Thyroid gland (tissue), 4 donors: ENCODE measurements at regions not wholly inside any gene's neighbourhood (a gene's known extent, or its start where the extent isn't known, plus 50 kb on each side); places are given as distances from the start of the nearest gene placed in this dataset.
"Not testable (repeated sequence)": the region's sequence is repeated elsewhere in the genome, so short reads cannot be mapped to it uniquely, and the experiment has no call there.

Source experiments
- POLR2A ChIP-seq, 2 donors: fragments of 450-650 bp; IDR thresholded peaks; one replicate each; pipeline ENCODE4 v1.6.1; 2017; ENCODE audit warnings: antibody characterized with exemption in 2 of 2, mild to moderate bottlenecking in 2 of 2, moderate library complexity in 1 of 2
- TF ChIP-seq, protein P1 (sequence below), 6 experiments: fragments of 200-600 bp in 3 of 6; fragments of 450-650 bp in 3 of 6; sonication (generic) in 3 of 6; IDR thresholded peaks; one replicate each; pipeline ENCODE4 v1.5.1; 2016 to 2019; ENCODE audit warnings: antibody characterized with exemption in 6 of 6, mild to moderate bottlenecking in 2 of 6, inconsistent platforms in 1 of 6, moderate library complexity in 1 of 6

DNA sequence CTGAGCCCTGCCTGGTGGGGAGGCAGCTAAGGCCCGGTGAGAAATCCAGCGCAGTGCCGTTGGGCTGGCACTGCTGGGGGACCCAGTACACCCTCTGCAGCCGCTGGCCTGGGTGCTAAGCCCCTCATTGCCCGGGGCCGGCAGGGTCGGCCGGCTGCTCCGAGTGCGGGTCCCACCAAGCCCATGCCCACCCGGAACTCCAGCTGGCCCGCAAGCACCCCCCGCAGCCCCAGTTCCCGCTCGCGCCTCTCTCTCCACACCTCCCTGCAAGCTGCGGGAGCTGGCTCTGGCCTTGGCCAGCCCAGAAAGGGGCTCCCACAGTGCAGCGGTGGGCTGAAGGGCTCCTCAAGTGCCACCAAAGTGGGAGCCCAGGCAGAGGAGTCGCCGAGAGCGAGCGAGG is 225.1 kb upstream of the ANKH start:
- TF ChIP-seq, protein P1, sequence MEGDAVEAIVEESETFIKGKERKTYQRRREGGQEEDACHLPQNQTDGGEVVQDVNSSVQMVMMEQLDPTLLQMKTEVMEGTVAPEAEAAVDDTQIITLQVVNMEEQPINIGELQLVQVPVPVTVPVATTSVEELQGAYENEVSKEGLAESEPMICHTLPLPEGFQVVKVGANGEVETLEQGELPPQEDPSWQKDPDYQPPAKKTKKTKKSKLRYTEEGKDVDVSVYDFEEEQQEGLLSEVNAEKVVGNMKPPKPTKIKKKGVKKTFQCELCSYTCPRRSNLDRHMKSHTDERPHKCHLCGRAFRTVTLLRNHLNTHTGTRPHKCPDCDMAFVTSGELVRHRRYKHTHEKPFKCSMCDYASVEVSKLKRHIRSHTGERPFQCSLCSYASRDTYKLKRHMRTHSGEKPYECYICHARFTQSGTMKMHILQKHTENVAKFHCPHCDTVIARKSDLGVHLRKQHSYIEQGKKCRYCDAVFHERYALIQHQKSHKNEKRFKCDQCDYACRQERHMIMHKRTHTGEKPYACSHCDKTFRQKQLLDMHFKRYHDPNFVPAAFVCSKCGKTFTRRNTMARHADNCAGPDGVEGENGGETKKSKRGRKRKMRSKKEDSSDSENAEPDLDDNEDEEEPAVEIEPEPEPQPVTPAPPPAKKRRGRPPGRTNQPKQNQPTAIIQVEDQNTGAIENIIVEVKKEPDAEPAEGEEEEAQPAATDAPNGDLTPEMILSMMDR (IDR thresholded peaks at IDR 0.05) = not testable (repeated sequence)
- TF ChIP-seq POLR2A (IDR thresholded peaks at IDR 0.05) = not testable (repeated sequence)
